Neuronal stem cell (in vitro differentiated cells): ENCODE measurements at regions not wholly inside any gene's neighbourhood (a gene's known extent, or its start where the extent isn't known, plus 50 kb on each side); places are given as distances from the start of the nearest gene placed in this dataset. TPM values are rescaled to one million over a fixed set of nuclear protein-coding genes. Genes with fewer than 3 reads are reported as not detected.

Experiments used
- DNase-seq: peaks from one replicate; pipeline ENCODE4 v3.0.0-alpha.2; 2013; ENCODE audit warnings: low spot score
- H2AFZ ChIP-seq: one replicate; pipeline ENCODE4 v1.6.1; 2013; ENCODE audit warnings: mild to moderate bottlenecking, low read length, inconsistent platforms
- H2AK5ac ChIP-seq: 2 replicates; pipeline ENCODE4 v1.6.1; 2013; ENCODE audit warnings: low read depth, mild to moderate bottlenecking, inconsistent platforms, low read length, moderate library complexity, mixed read lengths
- H2BK120ac ChIP-seq: 2 replicates; pipeline ENCODE4 v1.6.1; 2013; ENCODE audit warnings: low read depth, mild to moderate bottlenecking, inconsistent platforms, low read length, moderate library complexity, mixed read lengths
- H2BK12ac ChIP-seq: one replicate; pipeline ENCODE4 v1.6.1; 2013; ENCODE audit warnings: low read length, inconsistent platforms
- H2BK15ac ChIP-seq: 2 replicates; pipeline ENCODE4 v1.6.1; 2013; ENCODE audit warnings: mild to moderate bottlenecking, low read length, inconsistent platforms, mixed read lengths
- H2BK5ac ChIP-seq: one replicate; pipeline ENCODE4 v1.6.1; 2013; ENCODE audit warnings: inconsistent platforms, mild to moderate bottlenecking, low read length, moderate library complexity
- H3K14ac ChIP-seq: one replicate; pipeline ENCODE4 v1.6.1; 2013; ENCODE audit warnings: low read length, inconsistent platforms
- H3K18ac ChIP-seq: 2 replicates; pipeline ENCODE4 v1.6.1; 2013; ENCODE audit warnings: low read length, inconsistent platforms
- H3K23ac ChIP-seq: 2 replicates; pipeline ENCODE4 v1.6.1; 2013; ENCODE audit warnings: low read depth, mild to moderate bottlenecking, mixed read lengths, low read length, inconsistent platforms; ENCODE audit not compliant: poor library complexity
- H3K27ac ChIP-seq: replicated peaks from 3 replicates; pipeline ENCODE4 v1.5.1; 2013; ENCODE audit warnings: low read length, inconsistent platforms
- H3K27me3 ChIP-seq, 3 experiments: 2 replicates each; pipeline ENCODE4 v1.6.1; 2013; ENCODE audit warnings: low read length in 3 of 3, mild to moderate bottlenecking in 2 of 3, inconsistent platforms in 1 of 3, low read depth in 1 of 3, mixed read lengths in 1 of 3, moderate library complexity in 1 of 3; ENCODE audit not compliant: control insufficient read depth in 3 of 3, insufficient read depth in 3 of 3
- H3K36me3 ChIP-seq, 2 donors: replicated peaks in 1 of 2; 2 replicates each; pipeline ENCODE4 v1.6.1; 2013; ENCODE audit warnings: low read length in 2 of 2; ENCODE audit not compliant: control insufficient read depth in 2 of 2, insufficient read depth in 2 of 2
- H3K4ac ChIP-seq: 2 replicates; pipeline ENCODE4 v1.6.1; 2013; ENCODE audit warnings: inconsistent platforms, mild to moderate bottlenecking, low read length, moderate library complexity
- H3K4me1 ChIP-seq, 2 donors: 1 replicate in 1 of 2; 2 replicates in 1 of 2; pipeline ENCODE4 v1.6.1; 2013; ENCODE audit warnings: low read length in 2 of 2, low read depth in 1 of 2; ENCODE audit not compliant: control insufficient read depth in 2 of 2, insufficient read depth in 1 of 2
- H3K4me2 ChIP-seq: one replicate; pipeline ENCODE4 v1.6.1; 2013; ENCODE audit warnings: mild to moderate bottlenecking, low read length, inconsistent platforms; ENCODE audit not compliant: insufficient read depth, poor library complexity, severe bottlenecking
- H3K4me3 ChIP-seq, 2 donors: 2 replicates each; pipeline ENCODE4 v1.5.1; 2013; ENCODE audit warnings: low read length in 2 of 2, mild to moderate bottlenecking in 2 of 2, inconsistent platforms in 1 of 2, moderate library complexity in 1 of 2
- H3K79me1 ChIP-seq: one replicate; pipeline ENCODE4 v1.6.1; 2013; ENCODE audit warnings: low read depth, mild to moderate bottlenecking, inconsistent platforms, low read length, moderate library complexity
- H3K9ac ChIP-seq: one replicate; pipeline ENCODE4 v1.6.1; 2013; ENCODE audit warnings: mild to moderate bottlenecking, low read depth, low read length, inconsistent platforms; ENCODE audit not compliant: poor library complexity
- H3K9me3 ChIP-seq, 2 donors: replicated peaks in 1 of 2; 2 replicates each; pipeline versions ENCODE3 to v1.6.1; 2013; ENCODE audit warnings: low read length in 2 of 2, mild to moderate bottlenecking in 2 of 2, inconsistent platforms in 1 of 2, low read depth in 1 of 2, mixed read lengths in 1 of 2, moderate library complexity in 1 of 2; ENCODE audit not compliant: control insufficient read depth in 2 of 2, insufficient read depth in 1 of 2
- H4K8ac ChIP-seq: one replicate; pipeline ENCODE4 v1.6.1; 2013; ENCODE audit warnings: low read depth, mild to moderate bottlenecking, inconsistent platforms, low read length, moderate library complexity
- H4K91ac ChIP-seq: one replicate; pipeline ENCODE4 v1.6.1; 2013; ENCODE audit warnings: low read length, low read depth, mild to moderate bottlenecking, inconsistent platforms; ENCODE audit not compliant: poor library complexity
- WGBS, 2 donors: extraction: QIAGEN DNeasy Blood & Tissue Kit; methylation state at CpG; one replicate each; pipeline ENCODE4 v1.1.7; 2013; ENCODE audit warnings: missing lambda C conversion rate in 2 of 2, mixed read lengths in 1 of 2; ENCODE audit not compliant: insufficient read length in 2 of 2, insufficient replicate concordance in 1 of 2; ENCODE audit errors: extremely low coverage in 2 of 2; 5-methylcytosine and 5-hydroxymethylcytosine counted together
- small RNA-seq: library from polyadenylated mRNA; stranded (forward); fragments of <200 nt; extraction: miRNeasy Mini kit (QIAGEN cat#:217004); gene quantifications from one replicate; pipeline ENCODE3, GENCODE V24; 2013; ENCODE audit not compliant: insufficient read depth

DNA sequence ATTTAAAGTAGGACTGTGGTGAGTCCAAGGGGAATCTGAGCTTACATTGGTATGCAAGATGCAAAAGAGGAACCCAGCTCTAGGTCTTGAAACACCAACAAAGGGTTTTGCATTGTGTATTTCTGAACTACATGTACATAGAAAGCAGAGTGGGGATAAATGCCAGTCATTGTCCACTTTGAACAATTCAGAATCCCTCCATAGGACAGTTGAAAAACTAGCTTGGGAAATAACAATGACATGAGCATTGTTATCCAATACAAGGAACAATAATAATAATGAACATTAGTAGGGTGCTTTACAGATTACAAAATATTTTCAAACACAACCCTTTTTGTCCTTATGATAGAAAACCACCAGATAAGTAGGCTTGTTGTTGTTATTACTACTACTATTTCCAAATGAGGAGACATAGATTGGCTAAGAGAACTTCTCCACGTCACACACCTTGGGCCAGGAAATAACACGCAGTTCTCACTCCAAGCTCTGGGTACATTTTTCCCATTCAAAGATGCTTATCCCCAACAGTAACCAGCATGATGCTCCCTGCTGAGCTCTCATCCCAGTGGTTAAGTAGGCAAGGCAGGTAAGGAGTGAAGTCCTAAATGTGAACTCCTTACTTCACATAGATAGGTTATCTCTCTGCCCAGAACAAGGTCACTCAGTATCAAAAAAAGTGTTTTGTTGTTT lies 51.7 kb upstream of the RASSF8 start:
- no peak overlapping the region for H2BK120ac ChIP-seq
- no peak overlapping the region for H2AFZ ChIP-seq
- H2BK5ac ChIP-seq = no peak overlapping the region
- no peaks in the 10 kb centered on the region for H3K9me3 ChIP-seq
- no peak overlapping the region for H3K4me3 ChIP-seq
- no peak overlapping the region for H3K23ac ChIP-seq
- no CpG with 5 or more reads among the region's 2 CpGs for WGBS, 2 donors
- no peak overlapping the region for H3K18ac ChIP-seq
- H3K14ac ChIP-seq = no peak overlapping the region
- no peak overlapping the region for H3K4ac ChIP-seq
- DNase-seq = no peak
- H2BK12ac ChIP-seq = no peak overlapping the region
- no peak overlapping the region for H4K91ac ChIP-seq
- H3K27me3 ChIP-seq = no peaks in the 10 kb centered on the region
- no peaks in the 10 kb centered on the region for H3K36me3 ChIP-seq
- H2AK5ac ChIP-seq = no peak overlapping the region
- H3K4me1 ChIP-seq = peaks cover 0 to 1% of the 10 kb centered on the region in 2 donors
- no peak overlapping the region for H4K8ac ChIP-seq
- H2BK15ac ChIP-seq = no peak overlapping the region
- H3K4me2 ChIP-seq = no peak overlapping the region
- H3K9ac ChIP-seq = no peak overlapping the region
- no peaks in the 10 kb centered on the region for H3K79me1 ChIP-seq
- H3K27ac ChIP-seq = no peak overlapping the region

Small RNA genes in the stretch of these regions (small RNA-seq; reads per million reads assigned to genes)
- not detected for gene RN7SKP262
